Stimulated activated naive CD4-positive, alpha-beta T cell treated with Interleukin-2 at 50 U/mL for 16 hours (primary cell): ENCODE measurements at regions not wholly inside any gene's neighbourhood (a gene's known extent, or its start where the extent isn't known, plus 50 kb on each side); places are given as distances from the start of the nearest gene placed in this dataset.
A peak's percentile ranks its signal among the peaks of the same experiment; 100 is the strongest.

Experiments used
- DNase-seq: peaks from one replicate; lab custom pipeline; 2025; lab: John Stamatoyannopoulos, UW

DNA sequence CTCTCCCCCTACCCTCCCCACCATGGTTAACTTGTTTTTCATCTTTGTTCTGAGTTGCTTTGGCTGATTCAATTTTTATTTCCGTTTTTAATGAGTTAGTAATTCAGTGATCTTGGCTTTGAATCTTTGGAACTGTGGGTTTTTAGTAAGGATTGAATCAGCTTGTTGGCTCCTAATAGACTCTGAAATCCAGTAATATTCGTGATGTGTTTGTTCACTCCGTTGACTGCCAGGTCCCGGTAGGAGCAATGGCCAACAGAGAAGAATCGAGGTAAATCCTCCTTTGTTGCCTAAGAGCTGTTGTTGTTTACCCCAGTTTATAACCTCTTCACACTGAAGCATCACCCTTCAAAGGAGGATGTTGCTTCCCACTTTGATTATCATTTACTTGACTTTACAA, 92.7 kb downstream of the PCSK1 start:
- no peak for DNase-seq

DNA sequence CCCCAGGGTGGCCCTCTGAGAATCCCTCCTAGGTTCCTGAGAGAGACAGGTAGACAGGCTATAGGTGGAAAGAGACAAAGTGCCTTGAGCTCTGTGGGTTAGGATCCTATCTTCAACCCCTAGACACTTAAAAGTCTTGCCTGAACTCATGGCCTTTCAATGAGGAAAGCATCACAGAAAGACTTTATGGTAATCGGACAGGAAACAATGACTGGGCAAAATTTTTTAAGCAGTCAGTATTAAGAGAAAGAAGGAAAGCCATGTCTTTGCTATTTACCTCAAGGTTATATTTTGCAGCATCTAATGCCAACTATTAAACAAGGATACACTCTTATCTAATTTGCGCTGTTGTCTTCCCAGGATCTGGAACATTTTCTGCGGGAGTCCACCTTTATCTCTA, 93.2 kb downstream of the PCSK1 start:
- DNase-seq = no peak

DNA sequence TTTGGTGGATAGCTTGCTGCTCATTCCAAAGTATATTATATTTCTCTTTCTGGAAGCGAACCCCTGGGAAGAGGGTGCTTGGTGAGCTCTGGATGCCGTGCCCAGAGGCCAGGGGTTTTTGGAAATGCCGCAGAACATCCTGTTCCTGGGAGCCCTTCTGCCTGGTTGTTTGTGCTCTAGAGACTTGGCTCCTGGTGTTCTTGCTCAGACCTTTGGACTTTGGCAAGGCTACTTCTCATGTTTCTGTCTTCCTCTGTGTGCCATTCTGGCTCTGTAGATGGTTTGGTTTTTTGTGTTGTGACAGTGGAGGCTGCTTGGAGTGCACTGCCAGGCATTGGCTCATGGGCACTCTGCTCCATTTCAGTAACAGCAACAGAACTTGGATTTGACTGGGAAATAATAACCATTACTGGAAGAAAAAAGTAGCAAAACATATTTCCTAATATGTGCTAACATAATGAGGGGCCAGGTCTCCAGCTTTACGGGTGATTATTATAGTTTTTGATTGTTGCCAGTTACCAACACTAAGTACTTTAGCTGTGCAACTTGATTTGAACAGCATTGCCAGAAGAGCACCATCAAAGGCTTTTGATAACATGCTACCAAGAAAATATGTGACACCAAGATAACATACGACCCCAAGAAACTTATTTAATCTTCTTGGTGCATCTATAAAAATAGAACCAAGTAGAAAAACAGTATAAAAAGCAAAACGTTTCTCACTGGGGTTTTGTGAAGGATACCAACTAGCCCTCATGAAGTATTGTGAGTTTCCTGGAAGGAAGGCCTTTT, 94.2 kb downstream of the PCSK1 start:
- DNase-seq = no peak

DNA sequence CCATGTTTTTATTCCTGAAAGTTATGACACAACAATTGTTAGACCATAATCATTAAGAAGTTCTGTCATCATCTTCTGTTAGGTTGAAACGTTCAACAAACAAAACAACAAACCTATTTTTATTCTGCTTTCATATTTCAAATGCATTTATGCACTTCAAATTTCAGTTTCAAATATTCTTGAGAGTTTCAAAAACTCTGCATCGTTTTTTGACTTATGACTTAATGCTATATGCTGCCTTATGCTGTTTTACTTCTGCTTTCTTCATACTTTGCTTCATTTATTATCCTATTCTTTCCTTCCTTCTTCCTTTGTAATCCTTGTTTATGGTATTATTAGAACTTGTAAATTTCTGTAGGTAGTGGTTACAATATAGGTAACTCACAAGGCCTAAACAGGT, 95.0 kb downstream of the PCSK1 start:
- no peak for DNase-seq

DNA sequence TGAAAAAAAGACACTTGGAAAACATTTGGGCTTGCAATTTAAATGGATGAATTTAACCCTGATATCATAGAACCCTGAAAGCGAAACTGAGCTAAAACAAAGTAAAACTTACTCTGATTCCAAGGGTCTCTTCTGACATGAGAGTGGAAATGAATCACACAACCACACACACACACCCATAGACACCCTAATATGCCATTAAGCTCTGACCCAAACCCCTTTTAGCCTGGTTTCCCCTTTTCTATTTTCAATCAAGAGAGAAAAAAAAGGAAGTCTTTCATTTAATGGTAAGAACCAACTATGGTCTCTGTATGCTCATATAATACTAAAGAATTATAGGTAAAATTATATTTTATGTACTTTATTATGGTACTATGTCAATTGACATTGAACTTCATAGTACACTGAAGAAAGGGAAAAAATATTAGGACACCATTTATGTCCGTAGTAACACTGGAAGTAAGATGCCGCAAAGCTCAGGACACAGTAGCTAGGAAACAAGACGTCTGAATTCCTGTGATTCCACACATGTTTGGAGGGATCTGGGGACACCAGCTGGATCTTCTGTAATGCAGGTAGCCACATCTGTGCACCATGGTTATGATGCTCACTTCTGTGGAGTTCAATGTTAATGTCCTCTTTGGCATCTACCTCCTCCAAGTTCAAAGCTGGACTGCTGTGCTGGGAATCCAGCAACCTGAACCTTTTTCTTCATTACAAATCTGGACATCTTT, 95.8 kb downstream of the PCSK1 start:
- no peak for DNase-seq

DNA sequence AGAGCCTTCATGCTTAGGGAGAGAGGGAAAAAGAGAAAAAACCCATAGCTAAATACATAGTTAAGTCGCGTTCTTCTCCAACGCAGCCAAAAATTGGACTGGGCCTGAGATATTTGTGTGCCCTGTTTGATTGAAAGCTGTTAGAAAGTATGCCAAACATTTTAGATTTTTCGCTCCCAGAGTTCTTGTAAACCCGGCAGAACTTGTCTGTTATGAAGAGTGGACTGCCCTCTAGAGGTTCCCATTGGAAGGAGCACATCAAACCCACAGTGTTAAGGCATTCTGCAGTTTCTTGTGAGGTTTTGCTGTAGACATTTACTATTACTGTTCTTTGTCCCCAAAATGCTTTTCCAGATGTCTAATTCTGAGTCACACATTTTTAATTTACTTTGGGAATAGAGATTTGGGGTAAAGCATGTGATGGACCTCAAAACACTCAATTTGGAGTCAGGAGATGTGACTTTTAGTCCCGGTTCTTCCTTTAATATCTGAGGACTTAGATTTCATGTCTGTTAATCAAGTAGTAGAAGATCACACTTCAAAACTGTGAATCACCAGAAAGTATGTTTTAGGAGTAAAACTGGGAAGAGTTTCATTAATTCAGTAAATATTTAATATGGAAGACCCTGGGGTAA, 96.6 kb downstream of the PCSK1 start:
- peak; percentile 39 for DNase-seq

DNA sequence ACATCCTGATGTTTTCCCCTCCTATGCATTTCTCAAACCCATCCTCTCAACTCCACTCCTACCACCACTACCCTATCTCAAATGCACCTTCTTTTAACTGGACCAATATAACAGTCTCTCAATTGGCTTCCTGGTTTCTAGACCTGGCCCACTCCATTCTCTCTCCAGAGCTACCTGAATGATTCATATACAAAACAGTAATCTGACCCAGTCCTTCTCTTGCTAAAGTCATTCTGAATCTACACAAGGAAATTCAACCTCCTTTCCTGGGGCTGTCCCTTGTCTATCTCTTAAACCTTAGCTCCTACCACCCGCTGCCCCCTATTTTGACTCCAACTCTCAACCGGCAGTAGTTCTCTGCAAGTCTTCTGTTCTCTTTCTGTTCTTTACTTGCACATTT, 97.2 kb downstream of the PCSK1 start:
- no peak for DNase-seq

DNA sequence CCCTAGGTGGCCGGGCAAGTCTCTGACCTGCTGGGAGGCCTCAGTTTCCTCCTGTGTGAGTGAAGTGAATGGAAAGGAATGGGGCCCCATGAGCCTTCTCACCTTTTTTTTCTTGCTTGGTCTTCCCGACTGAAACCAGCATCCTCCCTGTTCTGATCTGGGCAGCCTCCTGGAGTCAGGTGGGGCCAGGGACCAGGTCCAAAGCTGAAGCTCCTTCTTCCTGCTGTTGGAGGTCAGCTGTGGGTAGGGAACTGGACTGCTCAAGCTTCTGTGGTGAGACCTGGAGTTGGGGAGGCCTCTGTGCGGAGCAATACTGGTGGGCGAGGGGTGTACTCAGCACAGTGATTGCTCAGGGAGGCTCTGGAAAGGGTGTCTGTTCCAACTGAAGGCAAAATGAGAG, 99.7 kb downstream of the PCSK1 start:
- no peak for DNase-seq

DNA sequence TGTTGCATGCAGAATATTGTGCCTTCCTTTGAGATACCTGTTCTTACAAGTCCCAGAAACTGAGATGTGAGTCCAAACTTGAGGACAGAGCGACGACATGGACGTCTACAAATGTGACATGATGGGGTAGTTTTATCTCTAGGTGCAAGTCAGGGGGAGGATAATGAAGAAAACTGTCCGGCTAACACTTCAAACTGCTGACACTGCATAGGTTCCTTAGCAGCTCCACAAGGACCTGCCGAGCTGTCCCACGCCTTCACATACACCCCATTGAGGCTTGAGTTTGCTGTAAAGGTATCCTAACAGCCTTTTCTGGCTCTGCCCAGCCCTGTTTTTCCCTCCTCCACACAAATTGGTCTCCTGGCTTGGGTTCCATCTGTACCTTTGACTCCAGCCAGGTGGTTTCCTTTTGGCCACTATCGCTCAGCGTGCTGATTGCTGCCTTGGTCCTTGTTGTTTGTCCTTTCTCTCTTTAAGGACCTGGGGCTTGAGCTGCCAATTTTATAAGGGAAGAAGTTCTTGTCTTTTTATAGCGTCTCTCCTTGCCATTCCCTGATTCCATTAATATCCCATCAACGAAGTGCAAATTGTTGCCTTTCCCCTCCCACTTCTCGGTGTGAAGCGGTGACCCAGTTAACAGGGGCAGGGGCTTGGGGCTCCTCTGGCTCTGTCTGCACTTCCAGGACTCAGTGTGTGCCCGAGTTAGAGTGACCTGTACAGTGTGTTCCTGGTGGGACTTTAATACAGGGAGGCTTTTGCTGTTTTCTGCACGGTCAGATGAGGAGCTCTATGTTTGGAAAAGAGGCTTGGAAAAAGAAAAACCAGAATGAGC, 100.3 kb downstream of the PCSK1 start:
- DNase-seq = no peak

DNA sequence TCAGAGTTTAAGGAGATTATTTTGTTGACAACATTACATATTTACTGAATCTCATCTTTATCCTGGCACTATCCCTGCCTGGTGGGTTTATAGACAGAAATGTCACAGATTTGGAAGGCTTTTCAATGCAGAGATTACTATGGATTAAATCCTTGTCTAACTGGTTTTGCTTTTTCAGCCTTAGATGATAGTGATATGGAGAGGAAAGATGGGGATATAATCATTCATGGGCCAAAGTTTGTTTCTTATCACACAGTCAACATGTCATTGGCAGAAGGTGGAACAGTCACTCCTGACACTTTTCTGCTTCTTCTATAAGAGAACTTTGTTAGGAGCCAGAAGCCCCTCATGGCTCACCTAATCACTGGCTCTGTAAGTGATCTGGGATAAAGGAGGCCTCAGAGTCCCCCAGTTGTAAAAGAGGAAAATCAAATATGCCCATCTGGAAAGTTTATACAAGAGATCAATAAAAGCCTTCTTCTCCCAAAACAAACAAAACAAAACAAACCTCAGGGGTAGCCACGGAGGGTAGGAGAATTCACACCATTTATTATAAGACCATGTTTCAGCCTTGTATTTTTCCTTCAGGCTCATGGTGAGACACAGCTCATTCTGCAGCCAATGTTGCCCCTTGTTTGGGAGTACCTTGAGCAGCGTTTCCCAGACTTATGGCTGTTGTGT, 101.2 kb downstream of the PCSK1 start:
- DNase-seq = no peak

DNA sequence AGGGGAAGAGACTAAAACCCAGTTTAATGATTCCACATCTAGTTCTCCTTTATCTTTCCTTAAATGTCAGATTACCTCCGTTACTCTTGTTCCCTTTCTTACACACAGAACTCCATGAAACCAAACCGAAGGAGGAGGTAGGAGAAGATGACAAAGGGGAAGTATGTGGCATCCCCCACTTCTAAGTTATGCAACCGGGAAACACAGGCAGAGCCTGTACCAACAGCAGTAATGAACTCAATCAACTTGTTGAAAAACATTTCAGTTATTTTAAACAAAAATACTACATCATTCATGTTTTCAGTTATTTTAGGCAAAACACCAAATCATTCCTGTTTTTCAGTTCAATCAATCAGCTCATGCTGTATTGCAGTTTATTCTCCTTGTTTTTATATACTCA, 101.8 kb downstream of the PCSK1 start:
- no peak for DNase-seq

DNA sequence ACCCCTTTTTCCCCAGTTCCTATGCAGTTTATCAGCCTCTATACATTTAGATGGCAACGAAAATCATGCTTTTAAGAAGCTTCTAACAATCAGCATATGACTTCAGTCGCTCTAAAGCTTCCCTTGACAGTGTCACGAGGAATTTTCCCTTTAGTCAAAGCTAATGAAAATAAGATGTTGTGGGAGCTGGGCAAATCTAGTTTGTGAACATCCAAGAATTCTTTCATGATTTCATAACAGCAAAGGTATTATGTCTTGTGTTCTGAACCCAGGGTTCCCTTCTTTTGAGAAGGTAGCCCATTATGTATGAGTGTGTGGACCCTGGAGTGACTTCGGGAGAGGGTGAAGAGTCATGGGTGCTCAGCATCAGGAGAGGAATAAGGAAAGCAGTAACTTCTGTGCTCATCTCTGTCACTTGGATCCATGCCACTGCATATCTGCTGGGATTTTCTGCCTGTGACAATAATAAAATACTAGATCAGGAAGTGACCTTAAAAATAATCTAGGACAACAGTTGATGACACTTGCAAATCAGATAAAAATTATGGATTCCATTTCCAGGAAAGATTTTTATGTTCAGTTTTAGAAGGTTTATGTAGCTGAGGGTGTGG, 102.4 kb downstream of the PCSK1 start:
- DNase-seq = no peak

DNA sequence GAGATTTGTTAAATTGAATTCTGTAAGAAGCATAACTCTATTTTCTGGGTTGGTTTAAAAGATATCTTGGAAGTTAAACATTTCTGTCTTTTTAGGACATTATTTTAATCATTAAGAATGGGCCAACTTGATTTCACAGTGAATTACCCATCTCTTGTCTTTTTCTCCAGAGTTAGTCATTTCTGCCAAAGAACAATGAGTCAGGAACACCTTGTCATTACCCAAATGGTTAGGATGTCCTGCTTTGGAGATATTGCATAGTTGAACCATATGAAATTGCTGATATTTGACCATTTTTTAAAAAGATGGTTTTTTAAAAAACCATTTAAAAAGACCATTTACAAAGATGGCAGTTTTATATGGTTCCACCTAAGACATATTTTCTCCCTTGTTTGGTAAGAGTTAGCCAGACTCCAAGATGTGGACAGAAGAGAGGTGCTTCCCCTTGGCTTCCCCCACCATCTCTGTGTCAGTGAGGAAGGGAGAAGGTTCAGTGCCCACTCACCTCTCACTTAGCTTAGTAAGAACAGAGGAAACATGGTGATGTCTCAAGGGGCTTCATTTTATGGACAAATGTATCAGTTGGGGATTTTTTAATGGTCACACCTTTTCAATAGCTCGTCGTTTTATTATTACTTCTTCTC, 103.0 kb downstream of the PCSK1 start:
- DNase-seq = no peak

DNA sequence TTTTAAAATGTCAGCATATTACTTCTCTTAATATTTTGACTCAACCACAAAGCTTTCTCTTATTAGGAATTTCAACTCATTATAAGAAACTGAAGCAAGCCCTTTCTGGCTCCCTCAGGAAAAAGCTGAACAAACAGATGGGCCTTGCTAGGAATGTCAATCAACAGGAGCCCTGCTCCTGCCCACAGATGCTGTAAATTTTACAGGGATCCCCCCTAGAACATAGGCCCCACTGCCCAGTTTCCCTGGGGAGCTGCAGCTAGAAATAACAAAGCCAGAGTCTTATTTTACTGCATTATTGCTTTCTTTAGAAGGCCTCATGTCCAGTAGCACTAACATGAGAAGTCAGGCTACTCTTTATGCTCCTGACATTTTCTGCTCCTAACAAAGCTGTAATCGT, 103.8 kb downstream of the PCSK1 start:
- no peak for DNase-seq

DNA sequence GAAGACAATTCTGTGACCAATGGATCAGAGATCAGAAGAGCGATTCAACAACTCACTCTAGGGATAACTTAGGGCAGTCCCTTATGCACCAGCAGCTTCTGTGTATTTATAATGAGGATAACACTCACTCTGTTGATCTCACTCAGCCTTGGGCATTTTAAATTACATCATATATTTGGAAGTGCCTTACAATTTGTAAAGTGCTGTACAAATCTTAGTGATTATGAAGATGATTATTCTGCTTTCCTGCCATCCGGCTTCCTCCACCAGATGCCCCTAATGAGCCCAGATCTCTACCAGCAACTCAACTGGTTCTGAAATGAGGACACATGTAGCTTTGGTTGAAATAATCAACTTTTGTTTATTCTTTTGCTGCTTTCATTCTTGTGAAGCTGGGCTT, 105.3 kb downstream of the PCSK1 start:
- DNase-seq = no peak

DNA sequence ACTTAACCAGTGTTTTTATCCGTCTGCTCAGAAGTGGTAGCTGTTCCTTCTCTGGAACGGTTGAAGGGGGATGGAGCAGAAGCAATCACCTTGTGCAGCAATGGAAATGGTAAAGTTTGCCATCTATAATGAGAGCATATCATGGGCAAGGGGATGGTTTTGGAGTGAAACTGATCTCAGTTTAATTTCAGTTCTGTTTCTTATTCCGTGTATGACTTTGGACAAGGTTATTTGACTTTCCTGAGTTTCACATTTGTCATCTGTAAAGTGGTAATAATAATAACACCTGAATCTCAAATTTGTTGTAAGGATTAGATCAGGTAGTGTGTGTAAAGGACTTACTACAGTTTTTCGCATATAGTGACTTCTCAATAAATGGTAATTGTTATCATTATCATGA, 106.1 kb downstream of the PCSK1 start:
- no peak for DNase-seq

DNA sequence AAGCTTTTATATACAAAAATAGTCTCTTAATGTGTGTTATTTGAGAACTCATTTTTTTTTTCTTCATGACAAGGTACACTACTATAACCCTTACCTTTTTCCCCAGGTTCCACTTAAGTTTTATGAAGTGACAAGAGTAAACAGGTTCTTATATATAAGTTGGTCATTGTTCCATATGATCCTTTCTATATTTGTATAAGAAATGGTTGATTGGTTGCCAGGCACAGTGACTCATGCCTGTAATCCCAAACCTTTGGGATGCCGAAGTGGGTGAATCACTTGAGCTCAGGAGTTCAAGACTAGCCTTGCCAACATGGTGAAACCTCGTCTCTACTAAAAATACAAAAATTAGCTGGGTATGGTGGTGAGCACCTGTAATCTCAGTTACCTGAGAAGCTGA, 108.3 kb downstream of the PCSK1 start:
- DNase-seq = no peak

DNA sequence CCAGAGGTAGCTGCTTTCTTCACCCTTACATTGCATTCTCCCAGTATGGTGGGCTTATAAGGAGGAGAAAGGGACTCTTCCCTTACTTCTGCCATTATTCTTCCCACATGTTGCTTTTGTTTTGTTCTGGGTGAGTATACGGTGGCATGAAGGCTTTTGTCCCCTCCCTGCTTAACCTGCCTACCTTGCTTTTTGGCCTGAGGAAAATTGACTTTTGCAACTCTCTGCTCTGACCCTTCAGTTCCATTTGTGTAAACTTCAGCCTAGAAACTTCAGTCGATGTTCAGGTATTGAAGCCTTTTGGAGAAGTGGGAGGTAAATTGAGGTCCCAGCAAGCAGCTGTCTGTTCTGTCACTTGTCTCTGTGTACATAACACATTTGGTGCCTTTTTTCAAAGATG, 110.2 kb downstream of the PCSK1 start:
- no peak for DNase-seq

DNA sequence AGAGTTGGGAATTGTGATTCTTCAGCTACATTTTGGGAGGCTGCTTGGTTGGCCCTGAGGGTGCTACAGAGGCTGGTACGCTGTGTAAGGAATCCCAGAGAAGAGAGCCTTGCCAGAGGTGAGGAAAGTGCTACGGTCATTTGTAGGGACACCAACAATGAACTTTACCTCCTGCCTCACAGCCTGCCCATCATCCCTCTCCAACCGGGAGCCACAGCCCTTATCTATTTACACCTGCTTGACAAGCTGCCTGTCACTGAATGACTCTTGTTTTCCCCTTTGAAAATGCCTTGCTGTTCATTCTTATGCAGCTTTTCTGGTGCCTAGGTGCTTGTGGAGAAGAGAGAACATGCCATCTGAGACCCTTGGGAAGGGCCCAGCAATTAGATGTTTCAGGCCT, 110.8 kb downstream of the PCSK1 start:
- DNase-seq = no peak

DNA sequence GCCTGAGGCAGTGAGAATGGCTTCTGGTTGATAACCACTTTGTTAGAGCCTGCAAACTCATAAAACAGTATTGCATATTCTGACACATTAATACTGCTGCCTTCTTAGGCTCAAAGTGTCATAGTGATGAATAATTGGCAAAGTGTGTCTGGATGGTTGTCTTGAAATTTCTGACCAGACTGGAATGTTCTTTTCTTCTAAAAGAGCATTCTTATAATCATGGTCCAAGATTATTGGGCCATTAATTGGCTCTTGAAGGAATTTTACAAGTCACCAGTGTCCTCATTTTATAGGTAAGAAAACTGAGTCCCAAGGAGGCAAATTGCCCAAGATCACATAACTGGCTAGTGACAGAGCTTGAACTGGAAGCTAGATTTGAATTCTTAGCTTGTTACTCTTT, 111.7 kb downstream of the PCSK1 start:
- DNase-seq = no peak

DNA sequence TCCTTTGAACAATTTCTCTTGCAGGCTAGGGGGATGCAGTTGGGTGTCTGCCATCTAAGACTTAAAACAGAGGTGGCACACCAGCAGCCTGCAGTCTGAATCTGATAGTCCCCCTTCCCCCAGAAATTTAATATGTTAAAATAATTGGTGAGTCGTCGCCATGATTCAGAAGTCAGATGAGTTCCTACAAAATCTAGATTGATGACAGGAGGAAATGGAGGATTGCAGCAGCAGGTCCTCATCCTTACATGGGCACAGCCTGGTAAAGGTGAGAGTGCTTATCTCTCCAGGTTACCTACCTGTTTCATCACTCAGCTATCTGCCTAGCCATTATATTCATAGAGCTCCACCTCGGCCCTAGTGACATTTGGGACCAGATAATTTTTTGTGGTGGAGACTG, 112.3 kb downstream of the PCSK1 start:
- no peak for DNase-seq
